ENCODE measurements at regions not wholly inside any gene's neighbourhood (a gene's known extent, or its start where the extent isn't known, plus 50 kb on each side); places are given as distances from the start of the nearest gene placed in this dataset.
A peak's percentile ranks its signal among the peaks of the same experiment; 100 is the strongest.
"Not testable (repeated sequence)": the region's sequence is repeated elsewhere in the genome, so short reads cannot be mapped to it uniquely, and the experiment has no call there.

DNA sequence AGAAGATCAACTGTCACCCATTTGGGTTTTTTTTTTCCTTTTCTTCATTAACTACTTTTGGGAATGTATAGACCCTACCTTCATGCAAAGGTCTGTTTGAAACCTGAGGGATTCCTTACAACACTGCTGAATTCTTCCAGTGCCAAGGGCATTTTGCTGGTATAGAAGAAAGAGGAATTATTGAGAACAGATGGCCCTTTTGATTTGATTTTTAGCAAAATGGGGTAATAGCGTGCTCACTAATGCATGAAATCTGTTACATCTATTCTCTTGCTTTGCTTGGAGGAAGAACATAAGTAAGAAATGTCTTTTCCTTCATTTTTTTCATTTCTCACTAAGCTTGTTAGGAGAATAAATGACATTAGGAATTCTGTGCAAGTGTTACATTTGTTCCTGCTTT is 501.9 kb downstream of the TMEM135 start:
- peaks cover 18% of the 10 kb centered on the region for H3K9me3 Mint-ChIP-seq
- no peak overlapping the region for H3K27ac Mint-ChIP-seq
- H3K36me3 Mint-ChIP-seq (ENCODE audit: low read depth), result no peaks in the 10 kb centered on the region
- intact Hi-C loops (cut with micrococcal nuclease), result no loop called here
- no peak for DNase-seq
- H3K4me3 Mint-ChIP-seq, result no peak overlapping the region
- H3K4me1 Mint-ChIP-seq (ENCODE audit: low read depth), result no peaks in the 10 kb centered on the region
- no peaks in the 10 kb centered on the region for H3K27me3 Mint-ChIP-seq (ENCODE audit: low read depth)
- CTCF ChIA-PET, result no interaction called here

DNA sequence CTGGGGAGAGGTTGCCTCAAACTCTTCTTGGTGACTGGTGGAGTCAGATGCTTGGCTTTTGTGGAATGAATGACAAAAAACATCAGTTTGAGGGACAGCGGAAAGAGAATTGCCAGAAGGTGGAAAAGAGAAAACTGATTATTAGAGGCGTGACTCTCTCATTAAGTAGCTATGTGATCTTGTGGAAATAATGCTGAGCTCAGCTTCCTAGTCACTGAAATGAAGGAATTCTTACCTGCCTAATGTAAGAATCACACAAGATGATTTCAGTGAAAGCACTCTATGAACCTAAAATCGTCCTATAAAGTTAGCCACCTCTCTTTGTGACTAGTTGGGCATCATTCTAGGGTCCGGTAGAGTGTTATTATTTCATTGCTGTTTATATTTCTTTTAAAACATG is 498.8 kb downstream of the TMEM135 start:
- H3K4me1 Mint-ChIP-seq (ENCODE audit: low read depth), result no peaks in the 10 kb centered on the region
- peaks cover 2% of the 10 kb centered on the region for H3K9me3 Mint-ChIP-seq
- H3K27ac Mint-ChIP-seq, result no peak overlapping the region
- no peak for DNase-seq
- peaks cover 1% of the 10 kb centered on the region for H3K27me3 Mint-ChIP-seq (ENCODE audit: low read depth)
- H3K36me3 Mint-ChIP-seq (ENCODE audit: low read depth), result no peaks in the 10 kb centered on the region
- no peak overlapping the region for H3K4me3 Mint-ChIP-seq
- intact Hi-C loops (cut with micrococcal nuclease), result no loop called here
- CTCF ChIA-PET, result no interaction called here

DNA sequence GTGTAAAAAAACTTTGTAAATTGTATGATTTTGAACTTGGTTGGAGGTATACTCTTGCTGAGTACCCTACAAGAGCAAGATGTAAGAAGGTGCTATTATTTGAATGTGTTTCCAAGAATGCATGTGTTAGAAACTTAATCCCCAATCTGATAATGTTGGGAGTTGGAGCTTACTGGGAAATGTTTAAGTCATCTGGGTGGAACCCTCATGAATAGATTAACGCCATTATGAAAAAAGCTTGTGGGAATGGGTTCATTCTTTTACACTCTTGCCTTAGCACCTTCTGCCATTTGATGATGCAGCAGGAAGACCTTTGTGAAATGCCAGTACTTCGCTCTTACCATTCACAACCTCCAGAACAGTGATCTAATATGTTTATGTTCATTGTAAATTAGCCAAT is 498.3 kb downstream of the TMEM135 start:
- Mint-ChIP-seq H3K36me3 (ENCODE audit: low read depth) (no peaks in the 10 kb centered on the region), H3K4me1 (ENCODE audit: low read depth) (no peaks in the 10 kb centered on the region), H3K27me3 (ENCODE audit: low read depth) (peaks cover 1% of the 10 kb centered on the region), H3K27ac (no peak overlapping the region), H3K9me3 (peaks cover 2% of the 10 kb centered on the region), H3K4me3 (no peak overlapping the region)
- intact Hi-C loops (cut with micrococcal nuclease), result no loop called here
- CTCF ChIA-PET, result no interaction called here
- DNase-seq, result no peak

DNA sequence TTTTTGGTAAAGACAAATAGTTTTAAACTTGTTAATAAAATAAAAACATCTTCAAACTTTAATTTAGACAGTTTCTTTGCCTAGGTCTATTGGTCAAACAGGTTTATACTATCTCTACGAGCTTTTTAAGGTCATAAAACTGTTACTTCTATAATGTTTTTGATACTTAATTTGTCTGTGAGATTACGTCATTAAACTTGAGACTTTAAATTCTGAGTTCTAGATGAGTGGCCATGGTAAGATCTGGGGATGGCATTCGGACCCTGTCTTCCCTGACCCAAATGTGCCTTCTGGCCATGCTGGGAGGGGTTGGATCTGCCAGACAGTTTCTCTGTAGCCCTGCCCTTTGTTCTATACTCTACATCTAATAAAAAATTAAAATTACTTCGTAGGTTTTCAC is 497.8 kb downstream of the TMEM135 start:
- Mint-ChIP-seq H3K27ac (no peak overlapping the region), H3K27me3 (ENCODE audit: low read depth) (peaks cover 1% of the 10 kb centered on the region), H3K36me3 (ENCODE audit: low read depth) (no peaks in the 10 kb centered on the region), H3K4me3 (no peak overlapping the region), H3K9me3 (peaks cover 2% of the 10 kb centered on the region), H3K4me1 (ENCODE audit: low read depth) (no peaks in the 10 kb centered on the region)
- intact Hi-C loops (cut with micrococcal nuclease), result no loop called here
- CTCF ChIA-PET, result no interaction called here
- DNase-seq, result no peak

DNA sequence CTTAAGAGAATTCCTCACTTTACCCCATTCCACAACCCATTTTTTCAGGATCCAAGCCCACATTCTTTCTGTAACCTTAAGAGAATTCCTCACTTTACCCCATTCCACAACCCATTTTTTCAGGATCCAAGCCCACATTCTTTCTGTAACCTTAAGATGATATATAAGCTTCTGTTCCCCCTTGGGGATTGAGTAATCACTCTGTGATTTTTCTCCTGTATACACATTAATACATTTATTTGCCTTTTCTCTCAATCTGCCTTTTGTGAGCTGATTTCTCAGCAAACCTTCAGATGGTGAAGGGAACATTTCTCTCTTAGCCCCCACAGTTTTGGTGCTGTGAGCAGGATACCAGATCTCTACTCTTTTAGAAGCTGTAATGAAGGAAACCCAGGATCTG is 494.1 kb downstream of the TMEM135 start:
- intact Hi-C loops (cut with micrococcal nuclease); H3K27me3 Mint-ChIP-seq (ENCODE audit: low read depth); H3K36me3 Mint-ChIP-seq (ENCODE audit: low read depth); H3K9me3 Mint-ChIP-seq; H3K27ac Mint-ChIP-seq; H3K4me3 Mint-ChIP-seq; DNase-seq; CTCF ChIA-PET; H3K4me1 Mint-ChIP-seq (ENCODE audit: low read depth): not testable (repeated sequence)

DNA sequence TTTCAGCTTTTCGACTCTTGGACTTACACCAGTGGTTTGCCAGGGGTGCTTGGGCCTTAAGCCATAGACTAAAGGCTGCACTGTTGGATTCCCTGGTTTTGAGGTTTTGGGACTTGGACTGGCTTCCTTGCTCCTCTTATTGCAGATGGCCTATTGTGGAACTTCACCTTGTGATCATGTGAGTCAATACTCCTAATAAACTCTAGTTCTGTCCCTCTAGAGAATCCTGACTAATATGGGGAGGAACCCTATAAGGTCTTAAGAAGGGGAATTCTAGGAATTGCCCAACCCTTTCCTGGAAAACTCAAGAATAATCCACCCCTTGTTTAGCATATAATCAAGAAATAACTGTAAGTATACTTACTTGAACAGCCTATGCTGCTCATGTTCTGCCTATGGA is 491.8 kb downstream of the TMEM135 start:
- CTCF ChIA-PET, result no interaction called here
- H3K4me1 Mint-ChIP-seq (ENCODE audit: low read depth), result no peaks in the 10 kb centered on the region
- intact Hi-C loops (cut with micrococcal nuclease), result no loop called here

DNA sequence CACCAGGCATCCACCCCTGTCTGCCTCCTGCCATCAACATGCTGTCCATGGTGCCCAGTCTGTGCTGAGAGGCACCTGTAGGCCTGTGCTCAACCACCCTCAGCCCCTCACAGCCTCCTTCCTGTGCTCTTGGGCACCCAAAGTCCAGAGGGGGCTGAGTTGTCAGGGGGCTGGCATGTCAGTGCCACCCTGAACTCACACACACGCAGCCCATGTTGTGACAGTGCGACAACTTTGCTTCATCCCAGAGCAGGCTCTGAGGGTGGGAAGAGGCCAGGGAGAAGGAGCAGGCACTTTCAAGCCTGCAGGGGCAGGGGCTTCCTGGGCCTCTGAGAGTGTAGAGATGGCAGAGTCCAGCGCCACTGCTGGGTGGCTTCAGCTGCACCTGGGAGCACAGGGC is 491.0 kb downstream of the TMEM135 start:
- no peaks in the 10 kb centered on the region for H3K4me1 Mint-ChIP-seq (ENCODE audit: low read depth)
- H3K36me3 Mint-ChIP-seq (ENCODE audit: low read depth), result no peaks in the 10 kb centered on the region
- CTCF ChIA-PET, result no interaction called here
- intact Hi-C loops (cut with micrococcal nuclease), result no loop called here
- H3K4me3 Mint-ChIP-seq, result no peak overlapping the region
- H3K27ac Mint-ChIP-seq, result no peak overlapping the region
- peaks cover 1% of the 10 kb centered on the region for H3K27me3 Mint-ChIP-seq (ENCODE audit: low read depth)
- DNase-seq, result no peak
- H3K9me3 Mint-ChIP-seq, result no peaks in the 10 kb centered on the region

More for the DNA sequence above, 491.8 kb downstream of the TMEM135 start:
- H3K9me3 Mint-ChIP-seq, result no peaks in the 10 kb centered on the region
- H3K36me3 Mint-ChIP-seq (ENCODE audit: low read depth), result no peaks in the 10 kb centered on the region
- peaks cover 1% of the 10 kb centered on the region for H3K27me3 Mint-ChIP-seq (ENCODE audit: low read depth)
- H3K27ac Mint-ChIP-seq, result no peak overlapping the region
- DNase-seq, result no peak
- no peak overlapping the region for H3K4me3 Mint-ChIP-seq

DNA sequence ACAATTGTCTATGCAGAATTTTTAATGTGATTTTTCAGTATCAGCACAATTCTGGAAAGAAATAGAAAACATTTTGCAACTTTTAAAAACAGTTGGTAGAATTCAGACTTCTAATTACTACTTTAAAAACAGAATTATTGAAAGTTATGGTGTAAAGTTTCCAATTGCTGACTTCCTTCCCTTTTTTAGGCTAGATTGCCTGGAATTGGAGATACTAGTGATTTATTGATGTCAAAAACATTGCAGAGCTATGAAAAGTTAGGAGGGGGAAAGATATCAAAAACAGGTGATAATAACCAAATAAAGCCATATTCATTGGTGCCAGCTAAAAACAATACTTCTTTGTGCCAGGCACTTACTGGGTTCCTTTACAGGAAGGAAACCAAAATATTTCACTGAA is 485.5 kb downstream of the TMEM135 start:
- H3K27me3 Mint-ChIP-seq (ENCODE audit: low read depth), result no peaks in the 10 kb centered on the region

DNA sequence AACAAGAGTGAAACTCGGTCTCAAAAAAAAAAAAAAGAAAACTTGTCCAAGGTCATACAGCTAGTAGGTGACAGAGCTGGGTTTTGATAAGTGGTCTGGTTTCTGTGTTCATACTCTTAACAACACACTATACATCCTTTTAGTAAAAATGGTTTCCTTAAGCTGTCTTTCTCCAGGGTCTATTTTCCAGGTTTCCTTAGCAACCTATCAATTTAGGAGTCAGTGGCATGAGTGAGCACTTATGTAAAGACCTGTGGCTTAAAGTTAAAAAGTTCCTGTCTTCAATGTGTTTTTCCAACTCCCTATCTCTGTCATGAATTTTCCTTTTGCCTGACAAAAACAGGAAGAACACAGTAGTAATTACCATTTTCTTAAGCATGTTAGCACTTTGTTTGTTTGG is 480.5 kb downstream of the TMEM135 start:
- Mint-ChIP-seq H3K4me1 (ENCODE audit: low read depth) (no peaks in the 10 kb centered on the region), H3K27me3 (ENCODE audit: low read depth) (no peaks in the 10 kb centered on the region), H3K27ac (no peak overlapping the region), H3K4me3 (no peak overlapping the region), H3K9me3 (no peaks in the 10 kb centered on the region), H3K36me3 (ENCODE audit: low read depth) (no peaks in the 10 kb centered on the region)
- no peak for DNase-seq
- CTCF ChIA-PET, result no interaction called here
- intact Hi-C loops (cut with micrococcal nuclease), result no loop called here

More for the DNA sequence above, 485.5 kb downstream of the TMEM135 start:
- CTCF ChIA-PET, result no interaction called here
- Mint-ChIP-seq H3K36me3 (ENCODE audit: low read depth) (no peaks in the 10 kb centered on the region), H3K9me3 (no peaks in the 10 kb centered on the region), H3K4me1 (ENCODE audit: low read depth) (no peaks in the 10 kb centered on the region), H3K27ac (no peak overlapping the region), H3K4me3 (no peak overlapping the region)
- no peak for DNase-seq
- intact Hi-C loops (cut with micrococcal nuclease), result no loop called here

DNA sequence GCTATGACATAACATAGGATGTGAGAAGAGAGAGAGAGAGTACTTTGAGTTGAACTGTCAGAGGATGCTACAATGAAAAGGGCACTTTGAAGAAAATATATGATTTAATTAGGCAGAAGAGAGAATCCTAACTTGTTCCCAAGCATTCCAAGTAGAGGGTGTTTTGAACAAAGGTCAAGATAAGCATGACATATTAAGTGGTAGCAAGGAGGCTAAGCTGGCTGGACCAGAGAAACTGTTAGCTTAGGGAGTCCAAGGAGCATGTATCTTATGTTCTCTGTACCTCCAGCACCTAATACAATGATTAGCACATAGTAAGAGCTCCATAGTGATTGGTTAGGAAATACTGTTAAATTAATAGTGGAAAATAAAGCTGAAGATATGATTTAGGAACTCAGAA is 479.6 kb downstream of the TMEM135 start:
- no peaks in the 10 kb centered on the region for H3K4me1 Mint-ChIP-seq (ENCODE audit: low read depth)
- H3K36me3 Mint-ChIP-seq (ENCODE audit: low read depth), result no peaks in the 10 kb centered on the region
- intact Hi-C loops (cut with micrococcal nuclease), result no loop called here
- CTCF ChIA-PET, result no interaction called here
- no peaks in the 10 kb centered on the region for H3K27me3 Mint-ChIP-seq (ENCODE audit: low read depth)
- H3K9me3 Mint-ChIP-seq, result no peaks in the 10 kb centered on the region
- H3K27ac Mint-ChIP-seq, result no peak overlapping the region
- no peak overlapping the region for H3K4me3 Mint-ChIP-seq
- no peak for DNase-seq

DNA sequence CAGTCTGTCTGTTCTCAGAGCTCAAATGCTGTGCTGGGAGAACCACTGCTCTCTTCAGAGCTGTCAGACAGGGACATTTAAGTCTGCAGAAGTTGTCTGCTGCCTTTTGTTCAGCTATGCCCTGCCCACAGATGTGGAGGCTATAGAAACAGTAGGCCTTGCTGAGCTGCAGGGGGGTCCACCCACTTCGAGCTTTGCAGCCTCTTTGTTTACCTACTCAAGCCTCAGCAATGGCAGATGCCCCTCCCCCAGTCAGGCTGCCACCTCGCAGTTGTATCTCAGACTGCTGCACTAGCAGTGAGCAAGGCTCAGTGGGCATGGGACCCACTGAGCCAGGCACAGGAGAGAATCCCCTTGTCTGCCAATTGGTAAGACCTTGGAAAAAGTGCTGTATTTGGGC is 470.0 kb downstream of the TMEM135 start:
- H3K9me3 Mint-ChIP-seq; DNase-seq; CTCF ChIA-PET; H3K27ac Mint-ChIP-seq; H3K4me3 Mint-ChIP-seq; intact Hi-C loops (cut with micrococcal nuclease); H3K4me1 Mint-ChIP-seq (ENCODE audit: low read depth); H3K27me3 Mint-ChIP-seq (ENCODE audit: low read depth); H3K36me3 Mint-ChIP-seq (ENCODE audit: low read depth): not testable (repeated sequence)

DNA sequence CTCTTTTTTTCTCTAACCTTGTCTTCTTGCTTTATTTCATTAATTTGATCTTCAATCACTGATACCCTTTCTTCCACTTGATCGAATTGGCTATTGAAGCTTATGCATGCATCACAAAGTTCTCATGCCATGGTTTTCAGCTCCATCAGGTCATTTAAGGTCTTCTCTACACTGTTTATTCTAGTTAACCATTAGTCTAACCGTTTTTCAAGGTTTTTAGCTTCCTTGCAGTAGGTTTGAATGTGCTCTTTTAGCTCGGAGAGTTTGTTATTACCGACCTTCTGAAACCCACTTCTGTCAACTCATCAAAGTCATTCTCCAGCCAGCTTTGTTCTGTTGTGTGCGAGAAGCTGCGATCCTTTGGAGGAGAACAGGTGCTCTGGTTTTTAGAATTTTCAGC is 469.2 kb downstream of the TMEM135 start:
- H3K4me3 Mint-ChIP-seq; CTCF ChIA-PET; intact Hi-C loops (cut with micrococcal nuclease); H3K4me1 Mint-ChIP-seq (ENCODE audit: low read depth); H3K9me3 Mint-ChIP-seq; H3K27ac Mint-ChIP-seq; H3K27me3 Mint-ChIP-seq (ENCODE audit: low read depth); H3K36me3 Mint-ChIP-seq (ENCODE audit: low read depth); DNase-seq: not testable (repeated sequence)

DNA sequence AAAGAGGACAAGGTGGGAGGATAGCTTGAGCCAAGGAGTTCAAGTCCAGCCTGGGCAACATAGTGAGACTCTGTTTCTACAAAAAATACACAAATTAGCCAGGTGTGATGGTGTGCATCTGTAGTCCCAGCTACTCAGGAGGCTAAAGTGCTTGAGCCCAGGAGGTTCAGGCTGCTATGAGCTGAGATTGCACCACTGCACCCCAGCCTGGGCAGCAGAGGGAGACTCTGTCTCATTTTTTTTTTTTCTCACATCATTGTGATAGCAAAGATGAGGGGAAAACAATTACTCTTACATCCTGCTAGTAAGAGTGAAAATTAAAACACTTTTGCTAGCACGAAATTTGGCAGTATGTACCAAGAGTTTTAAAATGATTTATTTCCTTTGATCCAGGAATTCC is 463.7 kb downstream of the TMEM135 start:
- Mint-ChIP-seq H3K4me3 (no peak overlapping the region), H3K4me1 (ENCODE audit: low read depth) (no peaks in the 10 kb centered on the region), H3K27me3 (ENCODE audit: low read depth) (no peaks in the 10 kb centered on the region), H3K27ac (no peak overlapping the region), H3K36me3 (ENCODE audit: low read depth) (no peaks in the 10 kb centered on the region), H3K9me3 (peaks cover 5% of the 10 kb centered on the region)
- CTCF ChIA-PET, result no interaction called here
- intact Hi-C loops (cut with micrococcal nuclease), result no loop called here
- no peak for DNase-seq

DNA sequence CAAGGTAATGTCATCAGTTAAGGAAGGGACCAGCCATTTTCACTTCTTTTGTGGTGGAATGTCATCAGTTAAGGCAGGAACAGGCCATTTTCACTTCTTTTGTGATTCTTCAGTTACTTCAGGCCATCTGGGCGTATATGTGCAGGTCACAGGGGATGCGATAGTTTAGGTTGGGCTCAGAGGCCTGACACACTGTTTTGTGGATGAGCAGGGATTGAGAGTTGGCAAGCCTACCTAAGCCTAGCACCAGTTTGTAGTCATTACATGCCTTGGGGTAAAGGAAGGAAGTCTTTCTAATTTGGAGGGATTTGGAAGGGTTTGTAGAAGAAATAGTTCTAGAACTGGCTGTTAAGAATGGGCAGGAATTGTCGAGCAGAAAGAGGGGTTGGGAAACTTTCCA is 457.2 kb downstream of the TMEM135 start:
- H3K4me1 Mint-ChIP-seq (ENCODE audit: low read depth); H3K4me3 Mint-ChIP-seq; H3K27me3 Mint-ChIP-seq (ENCODE audit: low read depth); intact Hi-C loops (cut with micrococcal nuclease); H3K36me3 Mint-ChIP-seq (ENCODE audit: low read depth); H3K9me3 Mint-ChIP-seq; DNase-seq; CTCF ChIA-PET: not testable (repeated sequence)
- H3K27ac Mint-ChIP-seq, result peak overlapping the region; percentile 21
